Upper lobe of left lung (tissue), 4 donors: ENCODE measurements at regions not wholly inside any gene's neighbourhood (a gene's known extent, or its start where the extent isn't known, plus 50 kb on each side); places are given as distances from the start of the nearest gene placed in this dataset.
"Not testable (repeated sequence)": the region's sequence is repeated elsewhere in the genome, so short reads cannot be mapped to it uniquely, and the experiment has no call there.

Experiments
- CTCF ChIP-seq, 6 experiments: fragments of 450-650 bp in 4 of 6; fragments of 200-600 bp in 2 of 6; sonication (generic) in 2 of 6; IDR thresholded peaks; one replicate each; pipeline ENCODE4 v1.5.1; 2016 to 2019; ENCODE audit warnings: antibody characterized with exemption in 6 of 6
- POLR2AphosphoS5 ChIP-seq, 2 donors: sonication (generic); formaldehyde crosslinking; IDR thresholded peaks; one replicate each; pipeline ENCODE4 v1.5.1; 2017; ENCODE audit warnings: antibody characterized with exemption in 2 of 2

- TF ChIP-seq CTCF, POLR2AphosphoS5 (IDR thresholded peaks at IDR 0.05): not testable (repeated sequence)
Measured at GRCh38 chr15:30845536-30845935, 58.2 kb upstream of the FAN1 start.
